IMR-90 (cell line): ENCODE measurements at regions not wholly inside any gene's neighbourhood (a gene's known extent, or its start where the extent isn't known, plus 50 kb on each side); places are given as distances from the start of the nearest gene placed in this dataset.

Experiments
- ATAC-seq: fragments of 200-7000 bp; cut with Tn5 transposase; 2 replicates; pipeline ENCODE4 v1.9.1; 2020; ENCODE audit warnings: low read depth, mild to moderate bottlenecking, moderate library complexity
- BruUV-seq: library from RNA; stranded (reverse); fragments of 400-500 nt; replicated peaks from 2 replicates; lab custom pipeline; 2021; lab: Mats Ljungman, UMichigan
- CTCF ChIA-PET: fragments of 300-600 bp; formaldehyde crosslinking; extraction: SDS; loops from one replicate; lab custom pipeline; 2021; ENCODE audit warnings: antibody characterized with exemption; lab: Yijun Ruan, JAX
- POLR2A ChIA-PET: fragments of 300-600 bp; sonication (Branson Sonifier 250); formaldehyde crosslinking; loops from one replicate; lab custom pipeline; 2022; ENCODE audit warnings: antibody characterized with exemption; ENCODE audit not compliant: unreplicated experiment; lab: Charles Lee
- DNase-seq: peaks from one replicate; pipeline ENCODE4 v3.0.0; 2013
- H2AFZ ChIP-seq: replicated peaks from 2 replicates; pipeline ENCODE3; 2013; ENCODE audit warnings: low read length, mild to moderate bottlenecking; ENCODE audit not compliant: poor library complexity
- H2AK5ac ChIP-seq: 2 replicates; pipeline ENCODE4 v1.6.1; 2013; ENCODE audit warnings: low read depth, low read length, inconsistent platforms
- H2AK9ac ChIP-seq: replicated peaks from 2 replicates; pipeline ENCODE3; 2013; ENCODE audit warnings: mild to moderate bottlenecking, low read depth, low read length, moderate library complexity; ENCODE audit not compliant: poor library complexity
- H2BK120ac ChIP-seq: 2 replicates; pipeline ENCODE4 v1.6.1; 2013; ENCODE audit warnings: low read depth, low read length, inconsistent platforms
- H2BK15ac ChIP-seq: 3 replicates; pipeline ENCODE4 v1.6.1; 2013; ENCODE audit warnings: low read depth, low read length, inconsistent platforms
- H2BK20ac ChIP-seq: 2 replicates; pipeline ENCODE4 v1.6.1; 2013; ENCODE audit warnings: low read depth, mild to moderate bottlenecking, inconsistent platforms, low read length, moderate library complexity
- H2BK5ac ChIP-seq: 2 replicates; pipeline ENCODE4 v1.6.1; 2013; ENCODE audit warnings: mild to moderate bottlenecking, low read depth, low read length, inconsistent platforms; ENCODE audit not compliant: poor library complexity, severe bottlenecking
- H3K14ac ChIP-seq: replicated peaks from 2 replicates; pipeline ENCODE4 v1.6.1; 2013; ENCODE audit warnings: low read depth, low read length, inconsistent platforms
- H3K18ac ChIP-seq: 2 replicates; pipeline ENCODE4 v1.6.1; 2013; ENCODE audit warnings: low read depth, low read length, control low read depth
- H3K23ac ChIP-seq: 2 replicates; pipeline ENCODE4 v1.6.1; 2013; ENCODE audit warnings: low read depth, low read length, inconsistent platforms
- H3K27ac ChIP-seq: 2 replicates; pipeline ENCODE4 v1.5.1; 2013; ENCODE audit warnings: mild to moderate bottlenecking, control low read depth, low read length; ENCODE audit not compliant: insufficient read depth
- H3K27me3 ChIP-seq: 2 replicates; pipeline ENCODE4 v1.6.1; 2013; ENCODE audit warnings: low read length; ENCODE audit not compliant: control insufficient read depth, insufficient read depth
- H3K36me3 ChIP-seq: 2 replicates; pipeline ENCODE4 v1.6.1; 2013; ENCODE audit warnings: low read length, mixed read lengths; ENCODE audit not compliant: control insufficient read depth, insufficient read depth
- H3K4ac ChIP-seq: 2 replicates; pipeline ENCODE4 v1.6.1; 2013; ENCODE audit warnings: low read depth, low read length, inconsistent platforms
- H3K4me1 ChIP-seq: 2 replicates; pipeline ENCODE4 v1.6.1; 2013; ENCODE audit warnings: low read length, mixed read lengths; ENCODE audit not compliant: control insufficient read depth, insufficient read depth
- H3K4me2 ChIP-seq: 2 replicates; pipeline ENCODE4 v1.6.1; 2013; ENCODE audit warnings: low read depth, mild to moderate bottlenecking, control low read depth, low read length, moderate library complexity
- H3K4me3 ChIP-seq: 2 replicates; pipeline ENCODE4 v1.5.1; 2013; ENCODE audit warnings: low read depth, mild to moderate bottlenecking, control low read depth, low read length, moderate library complexity; ENCODE audit not compliant: insufficient read depth
- H3K56ac ChIP-seq: 2 replicates; pipeline ENCODE4 v1.6.1; 2013; ENCODE audit warnings: low read length, inconsistent platforms; ENCODE audit not compliant: insufficient read depth; ENCODE audit errors: extremely low read depth
- H3K79me1 ChIP-seq, 2 experiments: 2 replicates each; pipeline ENCODE4 v1.6.1; 2013; ENCODE audit warnings: low read length in 2 of 2, inconsistent platforms in 1 of 2, low read depth in 1 of 2
- H3K9ac ChIP-seq: 2 replicates; pipeline ENCODE4 v1.6.1; 2013; ENCODE audit warnings: low read depth, low read length, control low read depth
- H3K9me1 ChIP-seq: 2 replicates; pipeline ENCODE4 v1.6.1; 2013; ENCODE audit warnings: low read length, inconsistent platforms; ENCODE audit not compliant: insufficient read depth
- H3K9me3 ChIP-seq: 2 replicates; pipeline ENCODE4 v1.6.1; 2013; ENCODE audit warnings: low read length; ENCODE audit not compliant: control insufficient read depth, insufficient read depth
- H4K20me1 ChIP-seq: 2 replicates; pipeline ENCODE4 v1.6.1; 2013; ENCODE audit warnings: low read length, inconsistent platforms; ENCODE audit not compliant: insufficient read depth
- H4K5ac ChIP-seq: 2 replicates; pipeline ENCODE4 v1.6.1; 2013; ENCODE audit warnings: mild to moderate bottlenecking, low read depth, low read length, control low read depth
- H4K8ac ChIP-seq, 2 experiments: 2 replicates each; pipeline ENCODE4 v1.6.1; 2013; ENCODE audit warnings: low read depth in 2 of 2, low read length in 2 of 2, control low read depth in 1 of 2, inconsistent platforms in 1 of 2
- H4K91ac ChIP-seq: 2 replicates; pipeline ENCODE4 v1.6.1; 2013; ENCODE audit warnings: low read depth, low read length, inconsistent platforms; ENCODE audit not compliant: insufficient read depth
- BHLHE40 ChIP-seq: fragments of 150-350 bp; IDR thresholded peaks from 2 replicates; pipeline ENCODE4 v1.6.1; 2016; ENCODE audit warnings: mild to moderate bottlenecking, low read depth, low read length
- CEBPB ChIP-seq: IDR thresholded peaks from 2 replicates; pipeline ENCODE4 v1.6.1; 2012; ENCODE audit warnings: low read depth, low read length, improper control_type of control experiment
- CHD1 ChIP-seq: IDR thresholded peaks from 2 replicates; pipeline ENCODE4 v1.6.1; 2012; ENCODE audit warnings: low read depth, low read length, improper control_type of control experiment
- ELK1 ChIP-seq: fragments of 150-350 bp; IDR thresholded peaks from 2 replicates; pipeline ENCODE4 v1.6.1; 2016; ENCODE audit warnings: low read depth, mild to moderate bottlenecking, low read length, moderate library complexity, borderline replicate concordance
- FOS ChIP-seq: fragments of 150-350 bp; IDR thresholded peaks from 2 replicates; pipeline ENCODE4 v1.6.1; 2016; ENCODE audit warnings: low read depth, low read length
- MAZ ChIP-seq: IDR thresholded peaks from 2 replicates; pipeline ENCODE4 v1.6.1; 2012; ENCODE audit warnings: low read depth, mild to moderate bottlenecking, low read length, improper control_type of control experiment, moderate library complexity, borderline replicate concordance
- MXI1 ChIP-seq: IDR thresholded peaks from 2 replicates; pipeline ENCODE4 v1.6.1; 2012; ENCODE audit warnings: low read depth, mild to moderate bottlenecking, low read length, moderate library complexity, borderline replicate concordance
- NFE2L2 ChIP-seq: fragments of 150-350 bp; IDR thresholded peaks from 2 replicates; pipeline ENCODE4 v1.6.1; 2016; ENCODE audit warnings: low read depth, mild to moderate bottlenecking, low read length
- POLR2A ChIP-seq: IDR thresholded peaks from 2 replicates; pipeline ENCODE4 v1.6.1; 2012; ENCODE audit warnings: mild to moderate bottlenecking, low read depth, low read length
- RFX5 ChIP-seq: IDR thresholded peaks from 2 replicates; pipeline ENCODE4 v1.8.0; 2012; ENCODE audit warnings: low read depth, mild to moderate bottlenecking, low read length, moderate library complexity
- SMC3 ChIP-seq: fragments of 150-350 bp; IDR thresholded peaks from 2 replicates; pipeline ENCODE4 v1.6.1; 2016; ENCODE audit warnings: low read depth, mild to moderate bottlenecking, antibody characterized with exemption, low read length, moderate library complexity
- dilution Hi-C: fragments of 300-500 bp; cut with HindIII; formaldehyde crosslinking; loops from one replicate; pipeline ENCODE4 v1.14.3; 2018; ENCODE audit warnings: low sequenced_read_pairs; ENCODE audit not compliant: unreplicated experiment
- in situ Hi-C: fragments of 300-500 bp; cut with MboI; formaldehyde crosslinking; loops from 3 replicates; pipeline ENCODE4 v1.14.3; 2019; ENCODE audit warnings: low sequenced_read_pairs, inconsistent platforms, mixed read lengths
- intact Hi-C: fragments of 100-400 bp; cut with micrococcal nuclease; formaldehyde crosslinking; loops from 2 replicates; pipeline ENCODE4 v1.10.0; 2022
- TF ChIP-seq, protein P1 (sequence below): fragments of 150-350 bp; IDR thresholded peaks from 2 replicates; pipeline ENCODE4 v1.6.1; 2017; ENCODE audit warnings: mild to moderate bottlenecking, antibody characterized with exemption, low read length, low read depth
- TF ChIP-seq, protein P2 (sequence below): conservative IDR thresholded peaks from 2 replicates; pipeline ENCODE4 v1.5.1; 2012; ENCODE audit warnings: mild to moderate bottlenecking, low read depth, low read length, improper control_type of control experiment

DNA sequence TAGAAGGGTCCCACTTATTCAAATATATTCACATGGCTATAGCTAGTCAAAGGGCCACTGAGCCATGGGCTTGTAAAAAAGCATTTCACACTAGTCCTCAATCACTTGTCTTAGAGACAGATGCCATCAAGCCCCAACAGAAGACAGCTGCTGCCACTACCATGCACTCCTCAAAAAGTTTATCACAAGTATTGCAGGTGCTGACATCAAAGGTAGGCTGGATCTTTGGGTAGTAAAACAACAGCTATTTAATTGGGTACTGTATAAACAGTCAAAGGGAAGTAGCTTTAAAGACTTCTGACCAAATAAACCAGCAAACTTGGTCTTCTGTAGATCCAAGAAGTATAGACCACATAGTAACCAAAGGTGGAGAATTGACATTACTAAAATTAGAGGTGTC lies 59.2 kb upstream of the FER start:
- no peak overlapping the region for H4K91ac ChIP-seq
- H3K4me2 ChIP-seq = no peak overlapping the region
- no peaks in the 10 kb centered on the region for H4K20me1 ChIP-seq
- H3K9me3 ChIP-seq = no peaks in the 10 kb centered on the region
- dilution Hi-C loops (no loop called here), in situ Hi-C loops (no loop called here), intact Hi-C loops (no loop called here)
- no peak overlapping the region for H3K4ac ChIP-seq
- TF ChIP-seq MAZ (no peak), BHLHE40 (no peak), CEBPB (no peak), ELK1 (no peak), CHD1 (no peak), RFX5 (no peak), POLR2A (no peak), SMC3 (no peak), NFE2L2 (no peak), FOS (no peak), MXI1 (no peak)
- TF ChIP-seq, protein P1, sequence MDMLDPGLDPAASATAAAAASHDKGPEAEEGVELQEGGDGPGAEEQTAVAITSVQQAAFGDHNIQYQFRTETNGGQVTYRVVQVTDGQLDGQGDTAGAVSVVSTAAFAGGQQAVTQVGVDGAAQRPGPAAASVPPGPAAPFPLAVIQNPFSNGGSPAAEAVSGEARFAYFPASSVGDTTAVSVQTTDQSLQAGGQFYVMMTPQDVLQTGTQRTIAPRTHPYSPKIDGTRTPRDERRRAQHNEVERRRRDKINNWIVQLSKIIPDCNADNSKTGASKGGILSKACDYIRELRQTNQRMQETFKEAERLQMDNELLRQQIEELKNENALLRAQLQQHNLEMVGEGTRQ = no peak
- TF ChIP-seq, protein P2, sequence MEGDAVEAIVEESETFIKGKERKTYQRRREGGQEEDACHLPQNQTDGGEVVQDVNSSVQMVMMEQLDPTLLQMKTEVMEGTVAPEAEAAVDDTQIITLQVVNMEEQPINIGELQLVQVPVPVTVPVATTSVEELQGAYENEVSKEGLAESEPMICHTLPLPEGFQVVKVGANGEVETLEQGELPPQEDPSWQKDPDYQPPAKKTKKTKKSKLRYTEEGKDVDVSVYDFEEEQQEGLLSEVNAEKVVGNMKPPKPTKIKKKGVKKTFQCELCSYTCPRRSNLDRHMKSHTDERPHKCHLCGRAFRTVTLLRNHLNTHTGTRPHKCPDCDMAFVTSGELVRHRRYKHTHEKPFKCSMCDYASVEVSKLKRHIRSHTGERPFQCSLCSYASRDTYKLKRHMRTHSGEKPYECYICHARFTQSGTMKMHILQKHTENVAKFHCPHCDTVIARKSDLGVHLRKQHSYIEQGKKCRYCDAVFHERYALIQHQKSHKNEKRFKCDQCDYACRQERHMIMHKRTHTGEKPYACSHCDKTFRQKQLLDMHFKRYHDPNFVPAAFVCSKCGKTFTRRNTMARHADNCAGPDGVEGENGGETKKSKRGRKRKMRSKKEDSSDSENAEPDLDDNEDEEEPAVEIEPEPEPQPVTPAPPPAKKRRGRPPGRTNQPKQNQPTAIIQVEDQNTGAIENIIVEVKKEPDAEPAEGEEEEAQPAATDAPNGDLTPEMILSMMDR = no peak
- no TSS peak for BruUV-seq
- no peak overlapping the region for H4K8ac ChIP-seq
- ChIA-PET CTCF (interaction anchor here (1.0 kb wide), 1 partner anchor 283 kb away, joined by 3 read pairs; no protein-coding TSS in a partner anchor), POLR2A (no interaction called here)
- no peak overlapping the region for H4K5ac ChIP-seq
- no peaks in the 10 kb centered on the region for H3K27me3 ChIP-seq
- ATAC-seq (no peak), DNase-seq (no peak)
- H3K4me1 ChIP-seq = no peaks in the 10 kb centered on the region
- H2AFZ ChIP-seq = no peak overlapping the region
- H3K79me1 ChIP-seq = no peaks in the 10 kb centered on the region
- no peaks in the 10 kb centered on the region for H3K9me1 ChIP-seq
- no peaks in the 10 kb centered on the region for H3K36me3 ChIP-seq
- no peak overlapping the region for H3K56ac ChIP-seq
- no peak overlapping the region for H2AK9ac ChIP-seq
- H3K4me3 ChIP-seq = no peak overlapping the region
- H3K27ac ChIP-seq = no peak overlapping the region
- no peak overlapping the region for H3K23ac ChIP-seq
- H3K18ac ChIP-seq = no peak overlapping the region
- no peak overlapping the region for H2BK15ac ChIP-seq
- no peak overlapping the region for H2BK20ac ChIP-seq
- H2BK5ac ChIP-seq = no peak overlapping the region
- no peak overlapping the region for H3K9ac ChIP-seq
- H3K14ac ChIP-seq = no peak overlapping the region
- H2BK120ac ChIP-seq = no peak overlapping the region
- H2AK5ac ChIP-seq = no peak overlapping the region
